Left ventricle myocardium inferior (tissue), 1 donor: ENCODE measurements at regions not wholly inside any gene's neighbourhood (a gene's known extent, or its start where the extent isn't known, plus 50 kb on each side); places are given as distances from the start of the nearest gene placed in this dataset.

ENCODE experiments used
- DNase-seq: peaks from one replicate; pipeline ENCODE4 v3.0.0-alpha.2; 2020
- H3K27ac ChIP-seq: fragments of 200-600 bp; replicated peaks from 2 replicates; pipeline ENCODE4 v1.8.0; 2021
- H3K27me3 ChIP-seq: fragments of 200-600 bp; 2 replicates; pipeline ENCODE4 v1.8.0; 2021; ENCODE audit warnings: low read depth
- H3K36me3 ChIP-seq: fragments of 200-600 bp; 2 replicates; pipeline ENCODE4 v1.8.0; 2021
- H3K4me1 ChIP-seq: fragments of 200-600 bp; 2 replicates; pipeline ENCODE4 v1.8.0; 2021
- H3K4me3 ChIP-seq: fragments of 200-600 bp; 2 replicates; pipeline ENCODE4 v1.8.0; 2021; ENCODE audit warnings: mild to moderate bottlenecking, moderate library complexity
- H3K9me3 ChIP-seq: fragments of 200-600 bp; replicated peaks from 2 replicates; pipeline ENCODE4 v1.8.0; 2021
- intact Hi-C: fragments of 100-400 bp; cut with micrococcal nuclease; formaldehyde crosslinking; loops from one replicate; pipeline ENCODE4 v1.11.0; 2022
- TF ChIP-seq, protein P1 (sequence below): fragments of 200-600 bp; IDR thresholded peaks from 2 replicates; pipeline ENCODE4 v1.8.0; 2021; ENCODE audit warnings: antibody characterized with exemption, mild to moderate bottlenecking, borderline replicate concordance
- donor health status: DM: no; HTN: yes; CAD: no; lungs with severe emphysema.

DNA sequence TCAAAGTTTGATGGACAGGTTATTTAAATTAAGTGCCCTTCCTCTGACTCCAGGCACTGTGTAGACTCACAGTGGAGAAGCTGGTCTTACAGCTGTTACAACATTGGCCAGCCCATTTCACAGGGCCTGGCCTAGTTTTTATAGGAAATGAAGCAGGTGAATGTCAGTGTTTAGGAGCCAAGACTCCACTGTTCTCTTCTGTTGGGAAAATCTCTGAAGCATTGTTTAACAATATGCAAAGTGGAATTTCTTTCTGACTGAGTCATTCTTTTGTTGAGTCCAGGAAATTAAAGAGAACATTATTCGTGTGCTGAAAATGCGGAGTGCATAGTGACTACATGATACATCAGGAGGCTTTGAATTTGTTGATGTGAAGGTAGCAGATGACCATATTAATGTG is 64.7 kb downstream of the ARRDC4 start:
- DNase-seq, result no peak
- intact Hi-C loops, result no loop called here
- TF ChIP-seq, protein P1, sequence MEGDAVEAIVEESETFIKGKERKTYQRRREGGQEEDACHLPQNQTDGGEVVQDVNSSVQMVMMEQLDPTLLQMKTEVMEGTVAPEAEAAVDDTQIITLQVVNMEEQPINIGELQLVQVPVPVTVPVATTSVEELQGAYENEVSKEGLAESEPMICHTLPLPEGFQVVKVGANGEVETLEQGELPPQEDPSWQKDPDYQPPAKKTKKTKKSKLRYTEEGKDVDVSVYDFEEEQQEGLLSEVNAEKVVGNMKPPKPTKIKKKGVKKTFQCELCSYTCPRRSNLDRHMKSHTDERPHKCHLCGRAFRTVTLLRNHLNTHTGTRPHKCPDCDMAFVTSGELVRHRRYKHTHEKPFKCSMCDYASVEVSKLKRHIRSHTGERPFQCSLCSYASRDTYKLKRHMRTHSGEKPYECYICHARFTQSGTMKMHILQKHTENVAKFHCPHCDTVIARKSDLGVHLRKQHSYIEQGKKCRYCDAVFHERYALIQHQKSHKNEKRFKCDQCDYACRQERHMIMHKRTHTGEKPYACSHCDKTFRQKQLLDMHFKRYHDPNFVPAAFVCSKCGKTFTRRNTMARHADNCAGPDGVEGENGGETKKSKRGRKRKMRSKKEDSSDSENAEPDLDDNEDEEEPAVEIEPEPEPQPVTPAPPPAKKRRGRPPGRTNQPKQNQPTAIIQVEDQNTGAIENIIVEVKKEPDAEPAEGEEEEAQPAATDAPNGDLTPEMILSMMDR, result no peak
- H3K9me3 ChIP-seq, result no peaks in the 10 kb centered on the region
- H3K27me3 ChIP-seq, result peaks cover 37% of the 10 kb centered on the region
- H3K4me3 ChIP-seq, result no peak overlapping the region
- no peaks in the 10 kb centered on the region for H3K4me1 ChIP-seq
- H3K27ac ChIP-seq, result no peak overlapping the region
- H3K36me3 ChIP-seq, result no peaks in the 10 kb centered on the region

DNA sequence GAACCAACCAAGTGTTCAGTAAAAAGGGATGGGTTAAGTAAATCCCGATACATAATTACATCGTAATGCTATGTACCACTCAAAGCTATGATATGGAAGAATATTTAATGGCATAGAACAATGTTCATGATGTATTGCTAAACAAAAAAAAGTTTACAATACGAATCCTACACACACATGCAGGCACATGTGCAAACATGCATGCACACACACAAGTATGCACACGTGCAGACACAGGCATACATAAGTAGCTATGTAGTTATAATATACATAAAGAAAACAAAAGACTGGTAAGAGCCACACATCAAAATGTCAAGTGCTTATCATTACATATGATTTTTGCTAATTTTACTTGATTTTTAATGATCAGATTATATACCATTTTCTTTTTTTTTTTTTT is 74.2 kb downstream of the ARRDC4 start:
- intact Hi-C loops, result no loop called here
- Histone ChIP-seq H3K4me3 (no peak overlapping the region), H3K4me1 (no peaks in the 10 kb centered on the region), H3K27me3 (no peaks in the 10 kb centered on the region), H3K9me3 (no peaks in the 10 kb centered on the region), H3K36me3 (no peaks in the 10 kb centered on the region), H3K27ac (no peak overlapping the region)
- TF ChIP-seq, protein P1, result no peak
- DNase-seq, result no peak

DNA sequence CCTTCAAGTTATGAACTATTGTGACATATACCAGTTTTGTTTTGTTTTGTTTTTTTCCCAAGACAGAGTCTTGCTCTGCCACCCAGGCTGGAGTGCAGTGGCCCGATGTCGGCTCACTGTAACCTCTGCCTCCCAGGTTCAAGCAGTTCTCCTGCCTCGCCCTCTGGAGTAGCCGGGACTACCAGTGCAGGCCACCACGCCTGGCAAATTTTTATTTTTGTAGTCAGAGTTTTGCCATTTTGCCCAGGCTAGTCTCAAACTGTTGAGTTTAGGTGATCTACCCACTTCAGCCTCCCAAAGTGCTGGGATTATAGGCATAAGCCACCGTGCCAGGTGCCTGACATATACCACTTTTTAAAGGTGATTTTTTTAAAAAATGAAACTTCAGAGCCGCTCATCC is 74.6 kb downstream of the ARRDC4 start:
- Histone ChIP-seq H3K36me3 (no peaks in the 10 kb centered on the region), H3K4me1 (no peaks in the 10 kb centered on the region), H3K4me3 (no peak overlapping the region), H3K27ac (no peak overlapping the region), H3K9me3 (no peaks in the 10 kb centered on the region), H3K27me3 (no peaks in the 10 kb centered on the region)
- intact Hi-C loops, result no loop called here
- DNase-seq, result no peak
- TF ChIP-seq, protein P1, result no peak

DNA sequence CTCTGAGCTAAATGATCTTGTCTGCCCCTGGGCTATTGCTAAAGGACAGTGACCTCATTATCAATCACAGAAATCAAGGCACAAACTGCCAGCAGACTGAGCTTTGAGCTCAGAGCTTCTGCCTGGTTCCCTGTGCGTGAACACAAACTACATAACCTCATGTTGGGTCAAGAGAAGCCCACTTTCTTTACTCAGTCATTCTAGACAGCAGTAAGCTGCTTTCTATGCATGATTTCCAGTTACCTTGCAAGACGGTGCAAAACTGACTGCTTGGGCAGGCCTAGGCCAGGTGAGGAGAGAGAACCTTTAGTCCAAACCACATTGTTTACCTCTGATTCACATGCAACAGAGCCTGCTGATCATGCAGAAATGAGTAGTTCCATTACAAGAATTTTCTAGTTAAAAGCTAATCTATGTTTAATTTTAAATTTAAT is 75.1 kb downstream of the ARRDC4 start:
- no peaks in the 10 kb centered on the region for H3K36me3 ChIP-seq
- H3K4me1 ChIP-seq, result no peaks in the 10 kb centered on the region
- no peak overlapping the region for H3K27ac ChIP-seq
- H3K27me3 ChIP-seq, result no peaks in the 10 kb centered on the region
- no peak overlapping the region for H3K4me3 ChIP-seq
- TF ChIP-seq, protein P1, result no peak
- H3K9me3 ChIP-seq, result no peaks in the 10 kb centered on the region
- intact Hi-C loops, result no loop called here
- DNase-seq, result no peak

DNA sequence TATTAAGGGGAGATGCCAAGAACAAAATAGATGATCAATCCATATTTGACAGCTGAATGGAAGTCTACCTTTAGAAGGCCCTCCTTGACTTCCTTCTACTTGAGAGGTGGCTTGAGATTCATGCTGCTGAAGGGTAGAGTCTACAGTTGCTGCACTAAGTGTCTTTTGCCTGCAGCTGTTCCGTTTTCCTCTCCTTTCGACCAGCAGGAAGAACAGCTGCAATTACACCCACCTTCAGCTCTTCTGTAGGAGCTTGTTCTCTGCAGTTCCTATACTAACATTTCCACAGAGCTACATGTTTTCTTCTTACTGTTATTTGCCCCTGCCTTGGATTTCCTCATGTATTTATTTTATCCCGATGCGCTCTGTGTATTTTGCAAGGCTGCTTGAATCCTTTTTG is 79.1 kb downstream of the ARRDC4 start:
- no peak overlapping the region for H3K4me3 ChIP-seq
- TF ChIP-seq, protein P1, result no peak
- no peak for DNase-seq
- no peaks in the 10 kb centered on the region for H3K36me3 ChIP-seq
- no peaks in the 10 kb centered on the region for H3K4me1 ChIP-seq
- H3K27me3 ChIP-seq, result no peaks in the 10 kb centered on the region
- intact Hi-C loops, result no loop called here
- H3K27ac ChIP-seq, result no peak overlapping the region
- no peaks in the 10 kb centered on the region for H3K9me3 ChIP-seq

DNA sequence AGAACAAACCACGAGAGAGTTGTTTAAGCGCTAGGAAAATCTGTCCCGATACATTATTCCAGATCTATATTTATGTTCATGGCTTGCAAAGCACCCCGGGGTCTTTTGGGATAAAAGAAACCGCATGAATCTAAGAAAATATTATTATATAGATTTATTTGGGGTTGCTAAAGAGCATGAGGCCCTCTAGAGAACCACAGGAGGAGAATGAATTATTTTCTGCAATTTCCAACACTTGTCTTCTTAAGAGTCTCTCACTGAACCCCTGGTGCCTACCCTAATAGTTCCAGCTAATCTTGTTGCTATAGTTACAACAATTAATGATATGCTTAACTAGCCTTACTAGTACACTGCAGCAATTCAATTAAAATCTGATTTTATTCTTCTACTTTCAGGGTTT is 79.6 kb downstream of the ARRDC4 start:
- Histone ChIP-seq H3K36me3 (no peaks in the 10 kb centered on the region), H3K27ac (no peak overlapping the region), H3K4me1 (no peaks in the 10 kb centered on the region), H3K27me3 (no peaks in the 10 kb centered on the region), H3K4me3 (no peak overlapping the region), H3K9me3 (no peaks in the 10 kb centered on the region)
- intact Hi-C loops, result no loop called here
- TF ChIP-seq, protein P1, result no peak
- DNase-seq, result no peak
